ENCODE measurements at regions not wholly inside any gene's neighbourhood (a gene's known extent, or its start where the extent isn't known, plus 50 kb on each side); places are given as distances from the start of the nearest gene placed in this dataset.

DNA sequence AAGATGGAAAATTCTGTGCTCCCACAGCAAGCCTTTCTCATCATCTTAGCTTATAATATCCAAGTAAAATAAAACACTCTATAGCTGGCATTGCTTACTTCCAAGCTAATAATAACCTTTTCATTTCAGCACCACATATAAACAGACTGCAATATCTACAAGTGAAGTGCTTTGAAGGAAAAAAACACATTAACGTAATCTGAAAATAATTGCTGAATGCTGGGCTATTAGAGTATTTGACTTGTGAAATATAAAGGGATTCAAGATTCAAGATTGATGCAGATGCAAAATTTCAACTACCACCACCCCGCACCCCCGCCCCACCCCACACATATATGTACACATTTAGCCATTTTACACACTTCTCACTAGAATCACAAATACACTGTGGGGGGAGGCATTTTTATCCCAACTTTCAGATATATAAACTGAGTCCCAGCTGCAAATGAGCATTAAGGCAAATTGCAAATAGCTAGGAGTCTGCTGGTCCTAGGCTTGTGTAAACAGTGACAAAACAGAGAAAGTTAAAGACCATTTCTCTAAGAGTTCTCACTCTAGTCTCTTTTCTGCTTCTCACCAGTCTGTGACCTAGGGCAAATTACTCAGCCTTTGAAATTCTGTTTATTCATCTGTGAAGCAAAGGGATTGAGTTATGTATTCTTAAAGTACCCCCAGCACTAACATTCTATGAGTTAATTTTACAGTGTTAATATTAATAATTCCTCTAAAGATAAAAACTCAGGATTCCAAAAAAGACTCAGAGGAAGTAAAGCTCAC, 489.4 kb downstream of the PRELID2 start:
- Histone ChIP-seq H3K4me3 (ENCODE audit: low read length) (no peak overlapping the region), H3K4me1 (ENCODE audit: low read length) (no peaks in the 10 kb centered on the region), H3K27me3 (ENCODE audit: low read depth, low read length) (no peaks in the 10 kb centered on the region), H3K4me2 (ENCODE audit: low read length) (no peak overlapping the region), H4K20me1 (ENCODE audit: insufficient read depth, low read length) (no peaks in the 10 kb centered on the region), H3K79me2 (ENCODE audit: low read length) (no peaks in the 10 kb centered on the region), H3K9ac (ENCODE audit: low read length) (no peak overlapping the region), H3K36me3 (replicated peaks; ENCODE audit: low read depth, low read length) (no peaks in the 10 kb centered on the region), H3K9me3 (ENCODE audit: insufficient read depth, low read length) (no peaks in the 10 kb centered on the region), H3K27ac (ENCODE audit: low read length) (no peak overlapping the region), H2AFZ (ENCODE audit: low read depth, low read length) (no peak overlapping the region)
- TF ChIP-seq, protein P1, sequence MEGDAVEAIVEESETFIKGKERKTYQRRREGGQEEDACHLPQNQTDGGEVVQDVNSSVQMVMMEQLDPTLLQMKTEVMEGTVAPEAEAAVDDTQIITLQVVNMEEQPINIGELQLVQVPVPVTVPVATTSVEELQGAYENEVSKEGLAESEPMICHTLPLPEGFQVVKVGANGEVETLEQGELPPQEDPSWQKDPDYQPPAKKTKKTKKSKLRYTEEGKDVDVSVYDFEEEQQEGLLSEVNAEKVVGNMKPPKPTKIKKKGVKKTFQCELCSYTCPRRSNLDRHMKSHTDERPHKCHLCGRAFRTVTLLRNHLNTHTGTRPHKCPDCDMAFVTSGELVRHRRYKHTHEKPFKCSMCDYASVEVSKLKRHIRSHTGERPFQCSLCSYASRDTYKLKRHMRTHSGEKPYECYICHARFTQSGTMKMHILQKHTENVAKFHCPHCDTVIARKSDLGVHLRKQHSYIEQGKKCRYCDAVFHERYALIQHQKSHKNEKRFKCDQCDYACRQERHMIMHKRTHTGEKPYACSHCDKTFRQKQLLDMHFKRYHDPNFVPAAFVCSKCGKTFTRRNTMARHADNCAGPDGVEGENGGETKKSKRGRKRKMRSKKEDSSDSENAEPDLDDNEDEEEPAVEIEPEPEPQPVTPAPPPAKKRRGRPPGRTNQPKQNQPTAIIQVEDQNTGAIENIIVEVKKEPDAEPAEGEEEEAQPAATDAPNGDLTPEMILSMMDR (IDR thresholded peaks at IDR 0.05; ENCODE audit: low read depth, low read length), result no peak
- TF ChIP-seq EZH2phosphoT487 (IDR thresholded peaks at IDR 0.05; ENCODE audit: low read depth), result no peak

DNA sequence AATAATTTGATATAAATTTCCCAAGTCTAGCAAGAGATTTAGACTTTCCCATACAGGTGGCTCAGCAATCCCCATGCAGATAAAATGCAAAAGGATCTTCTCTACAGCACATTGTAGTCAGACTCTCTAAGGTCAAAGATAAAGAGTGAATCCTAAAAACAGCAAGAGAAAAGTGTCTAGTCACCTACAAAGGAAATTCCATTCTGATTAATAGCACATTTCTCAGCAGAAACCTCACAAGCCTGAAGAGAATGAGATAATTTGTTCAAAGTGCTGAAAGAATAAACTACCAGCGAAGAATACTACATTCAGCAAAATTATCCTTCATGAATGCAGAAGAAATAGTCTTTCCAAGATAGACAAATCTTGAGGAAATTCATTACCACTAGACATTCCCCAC, 493.3 kb downstream of the PRELID2 start:
- Histone ChIP-seq H2AFZ (ENCODE audit: low read depth, low read length) (no peak overlapping the region), H3K27me3 (ENCODE audit: low read depth, low read length) (no peaks in the 10 kb centered on the region), H4K20me1 (ENCODE audit: insufficient read depth, low read length) (no peaks in the 10 kb centered on the region), H3K27ac (ENCODE audit: low read length) (no peak overlapping the region), H3K9ac (ENCODE audit: low read length) (no peak overlapping the region), H3K4me3 (ENCODE audit: low read length) (no peak overlapping the region), H3K4me1 (ENCODE audit: low read length) (no peaks in the 10 kb centered on the region), H3K79me2 (ENCODE audit: low read length) (no peaks in the 10 kb centered on the region), H3K9me3 (ENCODE audit: insufficient read depth, low read length) (no peaks in the 10 kb centered on the region), H3K36me3 (replicated peaks; ENCODE audit: low read depth, low read length) (no peaks in the 10 kb centered on the region), H3K4me2 (ENCODE audit: low read length) (no peak overlapping the region)
- TF ChIP-seq, protein P1 (IDR thresholded peaks at IDR 0.05; ENCODE audit: low read depth, low read length), result no peak
- TF ChIP-seq EZH2phosphoT487 (IDR thresholded peaks at IDR 0.05; ENCODE audit: low read depth), result no peak

DNA sequence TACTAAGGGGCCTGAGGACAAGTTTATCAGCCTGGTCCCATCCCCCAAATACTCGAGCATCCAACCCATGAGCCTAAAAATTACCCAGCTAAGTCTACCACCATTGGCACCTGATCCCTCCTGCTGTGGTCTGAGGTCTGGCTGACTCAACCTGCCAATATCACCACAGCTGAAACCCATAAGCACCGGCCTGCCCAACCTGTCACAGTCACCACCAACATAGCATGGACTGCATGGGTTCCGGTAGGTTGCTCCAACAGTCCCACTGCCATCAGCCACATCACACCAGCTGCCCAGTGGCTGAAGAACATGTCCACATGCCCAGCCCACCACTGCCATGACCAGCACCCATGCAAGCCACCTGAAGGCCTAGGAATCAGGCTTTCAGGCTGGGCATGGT, 495.0 kb downstream of the PRELID2 start:
- no peaks in the 10 kb centered on the region for H4K20me1 ChIP-seq (ENCODE audit: insufficient read depth, low read length)
- H3K27me3 ChIP-seq (ENCODE audit: low read depth, low read length), result no peaks in the 10 kb centered on the region
- no peaks in the 10 kb centered on the region for H3K4me1 ChIP-seq (ENCODE audit: low read length)
- H3K9me3 ChIP-seq (ENCODE audit: insufficient read depth, low read length), result no peaks in the 10 kb centered on the region
- H3K27ac ChIP-seq (ENCODE audit: low read length), result no peak overlapping the region
- no peak overlapping the region for H3K4me2 ChIP-seq (ENCODE audit: low read length)
- no peak overlapping the region for H3K9ac ChIP-seq (ENCODE audit: low read length)
- TF ChIP-seq EZH2phosphoT487 (IDR thresholded peaks at IDR 0.05; ENCODE audit: low read depth), result no peak
- TF ChIP-seq, protein P1 (IDR thresholded peaks at IDR 0.05; ENCODE audit: low read depth, low read length), result no peak
- no peak overlapping the region for H3K4me3 ChIP-seq (ENCODE audit: low read length)
- H2AFZ ChIP-seq (ENCODE audit: low read depth, low read length), result no peak overlapping the region
- no peaks in the 10 kb centered on the region for H3K36me3 ChIP-seq (replicated peaks; ENCODE audit: low read depth, low read length)
- H3K79me2 ChIP-seq (ENCODE audit: low read length), result no peaks in the 10 kb centered on the region

DNA sequence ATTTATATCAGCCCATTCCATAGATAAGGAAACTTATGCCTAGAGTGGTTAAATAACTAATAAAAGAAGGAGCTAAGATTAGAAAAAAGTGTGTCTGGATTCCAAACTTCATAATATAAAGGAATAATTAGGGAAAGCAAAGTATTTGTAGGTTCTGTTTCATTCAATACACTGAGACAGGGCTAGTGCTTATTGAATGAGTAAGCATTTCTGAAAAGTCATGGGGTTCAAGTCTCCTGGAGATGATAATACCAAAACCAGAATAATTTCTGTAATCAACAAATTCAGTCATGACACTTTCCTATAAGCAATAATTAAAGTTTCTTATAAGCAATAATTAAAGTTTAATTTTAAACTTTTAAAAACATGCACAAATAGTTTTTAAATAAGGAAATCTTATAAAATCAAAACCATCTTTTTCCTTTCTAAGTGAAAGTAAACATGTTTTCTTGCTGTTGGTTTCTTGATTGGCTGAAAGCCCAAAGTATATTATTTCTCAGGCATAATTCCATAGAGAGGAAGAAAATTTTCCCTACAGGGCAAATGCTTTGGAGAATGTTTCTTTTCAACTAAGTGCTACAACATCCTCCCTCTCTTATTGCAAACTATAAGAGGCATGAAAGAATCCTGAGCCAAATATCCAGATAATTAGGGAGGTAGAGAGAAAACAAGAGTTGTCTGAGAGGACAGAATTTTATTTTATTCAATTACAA, 510.2 kb downstream of the PRELID2 start:
- H3K27ac ChIP-seq (ENCODE audit: low read length), result no peak overlapping the region
- no peak overlapping the region for H3K9ac ChIP-seq (ENCODE audit: low read length)
- no peak overlapping the region for H3K4me2 ChIP-seq (ENCODE audit: low read length)
- TF ChIP-seq EZH2phosphoT487 (IDR thresholded peaks at IDR 0.05; ENCODE audit: low read depth), result no peak
- TF ChIP-seq, protein P1 (IDR thresholded peaks at IDR 0.05; ENCODE audit: low read depth, low read length), result no peak
- H3K36me3 ChIP-seq (replicated peaks; ENCODE audit: low read depth, low read length), result no peaks in the 10 kb centered on the region
- no peak overlapping the region for H2AFZ ChIP-seq (ENCODE audit: low read depth, low read length)
- H3K4me1 ChIP-seq (ENCODE audit: low read length), result no peaks in the 10 kb centered on the region
- no peak overlapping the region for H3K4me3 ChIP-seq (ENCODE audit: low read length)
- H3K27me3 ChIP-seq (ENCODE audit: low read depth, low read length), result no peaks in the 10 kb centered on the region
- H4K20me1 ChIP-seq (ENCODE audit: insufficient read depth, low read length), result no peaks in the 10 kb centered on the region
- no peaks in the 10 kb centered on the region for H3K9me3 ChIP-seq (ENCODE audit: insufficient read depth, low read length)
- no peaks in the 10 kb centered on the region for H3K79me2 ChIP-seq (ENCODE audit: low read length)
